ENCODE measurements at regions not wholly inside any gene's neighbourhood (a gene's known extent, or its start where the extent isn't known, plus 50 kb on each side); places are given as distances from the start of the nearest gene placed in this dataset.
"Not testable (repeated sequence)": the region's sequence is repeated elsewhere in the genome, so short reads cannot be mapped to it uniquely, and the experiment has no call there.

DNA sequence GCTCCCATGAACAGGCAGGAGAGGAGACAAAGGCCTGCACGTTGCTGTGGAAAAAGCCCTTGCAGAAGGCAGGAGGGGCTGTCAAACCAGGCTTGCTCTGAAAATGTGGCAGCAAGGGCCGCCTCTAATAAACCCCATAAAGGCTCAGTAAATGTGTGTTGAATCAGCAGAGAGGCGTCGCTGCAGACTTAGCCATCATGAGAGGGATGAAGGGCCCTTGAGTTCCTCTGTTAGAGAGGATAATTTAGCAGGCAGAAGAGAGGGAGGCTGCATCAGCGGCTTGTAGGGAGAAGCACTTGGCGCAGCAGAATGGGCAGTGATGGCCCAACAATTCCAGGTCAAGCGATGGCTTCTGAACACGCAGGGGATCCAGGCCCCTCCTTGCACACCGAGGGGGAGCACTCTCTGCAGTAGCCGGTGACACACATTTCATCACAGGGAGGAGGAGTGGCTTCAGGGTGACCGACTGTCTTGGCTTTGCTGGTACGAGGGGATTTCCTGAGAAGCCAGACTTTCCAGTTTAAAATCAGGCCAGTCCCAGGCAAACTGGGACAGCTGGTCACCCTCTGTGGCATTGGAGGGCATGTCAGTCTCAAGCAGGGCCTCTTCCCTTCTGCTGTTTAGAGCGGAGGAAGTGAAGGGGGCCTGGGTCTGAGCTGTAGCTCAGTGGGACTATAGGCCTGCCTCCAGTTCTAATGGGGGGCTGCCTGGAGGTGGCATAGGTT, 61.0 kb upstream of the XIAP start:
- TF ChIP-seq, protein P1, sequence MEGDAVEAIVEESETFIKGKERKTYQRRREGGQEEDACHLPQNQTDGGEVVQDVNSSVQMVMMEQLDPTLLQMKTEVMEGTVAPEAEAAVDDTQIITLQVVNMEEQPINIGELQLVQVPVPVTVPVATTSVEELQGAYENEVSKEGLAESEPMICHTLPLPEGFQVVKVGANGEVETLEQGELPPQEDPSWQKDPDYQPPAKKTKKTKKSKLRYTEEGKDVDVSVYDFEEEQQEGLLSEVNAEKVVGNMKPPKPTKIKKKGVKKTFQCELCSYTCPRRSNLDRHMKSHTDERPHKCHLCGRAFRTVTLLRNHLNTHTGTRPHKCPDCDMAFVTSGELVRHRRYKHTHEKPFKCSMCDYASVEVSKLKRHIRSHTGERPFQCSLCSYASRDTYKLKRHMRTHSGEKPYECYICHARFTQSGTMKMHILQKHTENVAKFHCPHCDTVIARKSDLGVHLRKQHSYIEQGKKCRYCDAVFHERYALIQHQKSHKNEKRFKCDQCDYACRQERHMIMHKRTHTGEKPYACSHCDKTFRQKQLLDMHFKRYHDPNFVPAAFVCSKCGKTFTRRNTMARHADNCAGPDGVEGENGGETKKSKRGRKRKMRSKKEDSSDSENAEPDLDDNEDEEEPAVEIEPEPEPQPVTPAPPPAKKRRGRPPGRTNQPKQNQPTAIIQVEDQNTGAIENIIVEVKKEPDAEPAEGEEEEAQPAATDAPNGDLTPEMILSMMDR (conservative IDR thresholded peaks at IDR 0.05; ENCODE audit: low read depth, low read length), result not testable (repeated sequence)
- not testable (repeated sequence) for TF ChIP-seq EZH2 (IDR thresholded peaks at IDR 0.05; ENCODE audit: low read length, unreplicated experiment)
